GM19372 (cell line): ENCODE measurements at regions not wholly inside any gene's neighbourhood (a gene's known extent, or its start where the extent isn't known, plus 50 kb on each side); places are given as distances from the start of the nearest gene placed in this dataset.
"Not testable (repeated sequence)": the region's sequence is repeated elsewhere in the genome, so short reads cannot be mapped to it uniquely, and the experiment has no call there.

Source experiments
- ATAC-seq: cut with Tn5 transposase; IDR thresholded peaks from one replicate; pipeline ENCODE4 v1.9.1; 2021; ENCODE audit warnings: mild to moderate bottlenecking, low read depth, moderate library complexity; ENCODE audit not compliant: unreplicated experiment

- no peak for ATAC-seq
Measured at GRCh38 chr10:84004221-84004620, 135.1 kb upstream of the GHITM start.

GRCh38 chr10:84005403-84005802 is 133.9 kb upstream of the GHITM start:
- ATAC-seq: no peak

- ATAC-seq: no peak
Measured at GRCh38 chr10:84007482-84007881, 131.8 kb upstream of the GHITM start.

- ATAC-seq: peak; percentile 45
Measured at GRCh38 chr10:84008878-84009277, 130.4 kb upstream of the GHITM start.

- ATAC-seq: no peak
Measured at GRCh38 chr10:84012431-84012830, 126.9 kb upstream of the GHITM start.

GRCh38 chr10:84012831-84013458 is 126.4 kb upstream of the GHITM start:
- ATAC-seq: peak; percentile 93

GRCh38 chr10:84015877-84016595 is 123.3 kb upstream of the GHITM start:
- no peak for ATAC-seq

GRCh38 chr10:84018826-84019225 is 120.5 kb upstream of the GHITM start:
- no peak for ATAC-seq

- not testable (repeated sequence) for ATAC-seq
Measured at GRCh38 chr10:84019854-84020458, 119.4 kb upstream of the GHITM start.

- ATAC-seq: no peak
Measured at GRCh38 chr10:84026821-84027257, 112.5 kb upstream of the GHITM start.

- ATAC-seq: no peak
Measured at GRCh38 chr10:84029840-84030239, 109.5 kb upstream of the GHITM start.

- no peak for ATAC-seq
Measured at GRCh38 chr10:84038035-84038434, 101.3 kb upstream of the GHITM start.

GRCh38 chr10:84039957-84040356 is 99.4 kb upstream of the GHITM start:
- ATAC-seq: no peak

- no peak for ATAC-seq
Measured at GRCh38 chr10:84047258-84048010, 91.9 kb upstream of the GHITM start.

- no peak for ATAC-seq
Measured at GRCh38 chr10:84049645-84050011, 89.7 kb upstream of the GHITM start.

- ATAC-seq: no peak
Measured at GRCh38 chr10:84053626-84054025, 85.7 kb upstream of the GHITM start.

- ATAC-seq: no peak
Measured at GRCh38 chr10:84054743-84055142, 84.6 kb upstream of the GHITM start.

- no peak for ATAC-seq
Measured at GRCh38 chr10:84059526-84059925, 79.8 kb upstream of the GHITM start.

GRCh38 chr10:84063440-84063839 is 75.9 kb upstream of the GHITM start:
- ATAC-seq: no peak

- ATAC-seq: no peak
Measured at GRCh38 chr10:84065804-84066601, 73.3 kb upstream of the GHITM start.
